ENCODE measurements at regions not wholly inside any gene's neighbourhood (a gene's known extent, or its start where the extent isn't known, plus 50 kb on each side); places are given as distances from the start of the nearest gene placed in this dataset.

GRCh38 chr4:14092741-14093140 is 465.2 kb upstream of the BOD1L1 start:
- H3K4me1 ChIP-seq (ENCODE audit: insufficient read depth, low read length): no peaks in the 10 kb centered on the region
- Mint-ChIP-seq H3K27me3 (ENCODE audit: low read depth) (no peaks in the 10 kb centered on the region; the same call in 1 of the 2 replicates), H3K4me3 (no peak overlapping the region), H3K27ac (no peak overlapping the region), H3K36me3 (ENCODE audit: insufficient read depth in 1 of 3, low read depth in 3 of 3) (no peaks in the 10 kb centered on the region; a peak in 2 of 7 replicates), H3K9me3 (peaks cover 0 to 10% of the 10 kb centered on the region in 2 experiments; a peak in 2 of 5 replicates), H3K4me1 (peaks cover 5 to 7% of the 10 kb centered on the region in 2 experiments; a peak in 3 of 4 replicates)
- H3T11ph ChIP-seq (ENCODE audit: low read length): no peak overlapping the region
- H3K56ac ChIP-seq (ENCODE audit: insufficient read length, low read depth, low read length): no peak overlapping the region
- H3K4ac ChIP-seq (ENCODE audit: low read depth, low read length): no peak overlapping the region
- no peak overlapping the region for H4K8ac ChIP-seq (replicated peaks; ENCODE audit: insufficient read length, low read depth, low read length)
- no peaks in the 10 kb centered on the region for H3K27me3 ChIP-seq (ENCODE audit: insufficient read depth, low read length)
- no peak overlapping the region for H2BK5ac ChIP-seq (ENCODE audit: insufficient read length, low read length)
- H2BK12ac ChIP-seq (ENCODE audit: insufficient read length, low read depth, low read length): no peak overlapping the region
- WGBS (ENCODE audit: extremely low coverage, insufficient read length, low lambda C conversion rate): no CpG with 5 or more reads among the region's 3 CpGs
- H3K18ac ChIP-seq (ENCODE audit: insufficient read length, low read depth, low read length): no peak overlapping the region
- no peak overlapping the region for H2AK5ac ChIP-seq (ENCODE audit: insufficient read length, low read length)
- no peak overlapping the region for H2BK15ac ChIP-seq (ENCODE audit: low read depth, low read length)
- H2BK120ac ChIP-seq (ENCODE audit: low read depth, low read length, poor library complexity, severe bottlenecking): no peak overlapping the region
- TF ChIP-seq CTCF (conservative IDR thresholded peaks at IDR 0.05): no peak
- H2AFZ ChIP-seq (ENCODE audit: low read length): no peak overlapping the region
- no peaks in the 10 kb centered on the region for H3K23me2 ChIP-seq (ENCODE audit: insufficient read length, low read depth, low read length, poor library complexity, severe bottlenecking)
- no peak overlapping the region for H3K23ac ChIP-seq (ENCODE audit: insufficient read length, low read depth, low read length)
- H4K91ac ChIP-seq (ENCODE audit: insufficient read length, low read depth, low read length): no peak overlapping the region
- no peaks in the 10 kb centered on the region for H4K20me1 ChIP-seq (ENCODE audit: control insufficient read depth, insufficient read depth, insufficient read length)
- H3K9ac ChIP-seq (ENCODE audit: extremely low read depth, insufficient read length, low read length): no peak overlapping the region
- no peak overlapping the region for H3K14ac ChIP-seq (ENCODE audit: insufficient read depth, low read length)
- no peak overlapping the region for H4K5ac ChIP-seq (ENCODE audit: insufficient read length, low read depth, low read length)
- H3K27ac ChIP-seq (ENCODE audit: insufficient read length, low read depth, low read length): no peak overlapping the region
- H3K4me2 ChIP-seq (ENCODE audit: insufficient read depth, insufficient read length, low read length): no peak overlapping the region
- H3K79me1 ChIP-seq (ENCODE audit: insufficient read depth, low read depth, low read length, poor library complexity, severe bottlenecking): no peaks in the 10 kb centered on the region
- no peak overlapping the region for H2BK20ac ChIP-seq (ENCODE audit: low read depth, low read length, poor library complexity, severe bottlenecking)
- no peaks in the 10 kb centered on the region for H3K9me3 ChIP-seq (ENCODE audit: control insufficient read depth, low read depth, low read length)
- H3K79me2 ChIP-seq (ENCODE audit: insufficient read depth, low read length): no peaks in the 10 kb centered on the region
- DNase-seq: no peak

All from H9 (cell line).